Head of caudate nucleus (tissue), 42 donors: ENCODE measurements at regions not wholly inside any gene's neighbourhood (a gene's known extent, or its start where the extent isn't known, plus 50 kb on each side); places are given as distances from the start of the nearest gene placed in this dataset.

Experiments used
- DNase-seq, 42 donors: peaks; one replicate each; pipeline versions ENCODE4 v3.0.0 to v3.0.0-alpha.2; 2020 to 2021; ENCODE audit warnings: mixed read lengths in 7 of 42
- intact Hi-C: fragments of 100-400 bp; cut with DNase I; formaldehyde crosslinking; loops from one replicate; pipeline ENCODE4 v1.15.0; 2022

GRCh38 chr11:76721755-76722677 is 51.5 kb upstream of the LRRC32 start:
- peak; percentile 81 to 96 (median 89) for DNase-seq
- intact Hi-C loops, result no loop called here

- intact Hi-C loops, result no loop called here
- no peak for DNase-seq
Measured at GRCh38 chr11:76723142-76723541, 52.6 kb upstream of the LRRC32 start.

- intact Hi-C loops, result no loop called here
- DNase-seq, result no peak
Measured at GRCh38 chr11:76723548-76723947, 53.0 kb upstream of the LRRC32 start.

GRCh38 chr11:76724171-76724768 is 53.7 kb upstream of the LRRC32 start:
- intact Hi-C loops, result no loop called here
- DNase-seq, result no peak

- DNase-seq, result no peak
- intact Hi-C loops, result no loop called here
Measured at GRCh38 chr11:76728227-76728626, 54.9 kb upstream of the TSKU start.

- no peak for DNase-seq
- intact Hi-C loops, result no loop called here
Measured at GRCh38 chr11:76728778-76729177, 54.4 kb upstream of the TSKU start.

GRCh38 chr11:76729214-76729613 is 53.9 kb upstream of the TSKU start:
- no peak for DNase-seq
- intact Hi-C loops, result no loop called here

GRCh38 chr11:76730887-76731565 is 52.1 kb upstream of the TSKU start:
- DNase-seq, result no peak

GRCh38 chr11:76732643-76733042 is 50.5 kb upstream of the TSKU start:
- intact Hi-C loops, result loop anchor here (5.0 kb wide), 1 partner anchor 185 kb away; no protein-coding TSS in a partner anchor
- no peak for DNase-seq

More at GRCh38 chr11:76730887-76731565, 52.1 kb upstream of the TSKU start:
- intact Hi-C loops, result loop anchor here (5.0 kb wide), 1 partner anchor 186 kb away; no protein-coding TSS in a partner anchor
